AG09309 (cell line): ENCODE measurements at regions not wholly inside any gene's neighbourhood (a gene's known extent, or its start where the extent isn't known, plus 50 kb on each side); places are given as distances from the start of the nearest gene placed in this dataset.

Experiments
- DNase-seq: peaks from one replicate; pipeline ENCODE4 v3.0.0-alpha.2; 2010; ENCODE audit warnings: low read depth
- H3K4me3 ChIP-seq: 2 replicates; pipeline ENCODE4 v1.5.1; 2011; ENCODE audit warnings: mild to moderate bottlenecking, low read depth, low read length, moderate library complexity; ENCODE audit not compliant: control insufficient read depth
- CTCF ChIP-seq: IDR thresholded peaks from 2 replicates; pipeline ENCODE4 v1.5.1; 2011; ENCODE audit warnings: mild to moderate bottlenecking, low read depth, low read length, inconsistent platforms; ENCODE audit not compliant: insufficient read depth, control insufficient read depth; ENCODE audit errors: missing control alignments

GRCh38 chr21:41647806-41648561, 118.9 kb downstream of the RIPK4 start:
- TF ChIP-seq CTCF: no peak
- no peak overlapping the region for H3K4me3 ChIP-seq
- no peak for DNase-seq

GRCh38 chr21:41643246-41643966, 123.4 kb downstream of the RIPK4 start:
- H3K4me3 ChIP-seq: no peak overlapping the region
- no peak for DNase-seq
- TF ChIP-seq CTCF: no peak

DNA sequence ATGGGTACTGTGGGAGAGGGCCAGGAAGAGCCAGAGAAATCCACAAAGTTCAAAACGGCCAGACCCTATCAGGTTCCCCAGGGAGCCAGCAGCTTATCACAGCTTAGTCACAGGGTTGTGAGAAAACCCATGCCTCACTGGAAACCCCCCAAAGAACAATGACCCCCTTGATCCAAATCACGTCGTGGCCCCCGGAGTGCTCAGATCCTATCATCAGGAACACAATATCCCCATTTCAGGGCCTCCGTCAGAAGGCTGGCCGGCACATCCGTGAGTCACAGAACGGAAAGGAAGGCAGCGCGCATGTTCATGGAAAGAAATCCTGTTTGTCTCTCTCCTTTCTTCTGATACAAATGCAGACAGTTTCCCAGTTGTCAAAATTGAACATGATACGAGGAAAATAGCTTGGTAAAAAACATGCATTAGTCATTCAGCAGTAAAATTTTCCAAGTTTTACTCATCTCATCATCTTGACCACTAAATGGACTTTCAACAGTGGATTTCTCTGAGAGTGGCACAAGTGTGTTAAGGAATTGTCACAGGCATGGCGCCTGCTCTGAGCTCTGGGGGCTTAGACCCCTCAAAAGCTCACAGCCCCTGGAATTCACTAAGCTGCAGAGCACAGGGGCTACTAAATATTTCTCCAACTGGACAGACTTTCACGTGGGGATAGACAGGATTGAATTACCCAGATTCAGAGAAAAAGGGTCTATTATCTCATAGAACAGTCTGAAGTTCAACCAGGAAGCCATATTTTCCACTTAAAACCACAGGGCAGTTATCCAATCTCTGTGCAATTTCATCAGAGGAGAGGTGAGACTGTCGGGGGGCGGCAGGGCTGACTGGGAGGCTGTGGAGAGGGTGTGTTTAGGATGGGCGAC, 124.8 kb downstream of the RIPK4 start:
- no peak for TF ChIP-seq CTCF
- H3K4me3 ChIP-seq: no peak overlapping the region; the same call in 1 of the 2 replicates
- peak; percentile 87 for DNase-seq

- DNase-seq: no peak
- TF ChIP-seq CTCF: no peak
- no peak overlapping the region for H3K4me3 ChIP-seq
Measured at GRCh38 chr21:41641510-41641815, 125.4 kb downstream of the RIPK4 start.

- no peak for TF ChIP-seq CTCF
- H3K4me3 ChIP-seq: no peak overlapping the region
- DNase-seq: no peak
Measured at GRCh38 chr21:41640748-41641509, 125.9 kb downstream of the RIPK4 start.

GRCh38 chr21:41639766-41640165, 127.1 kb downstream of the RIPK4 start:
- no peak for DNase-seq
- no peak for TF ChIP-seq CTCF
- no peak overlapping the region for H3K4me3 ChIP-seq
